Activated T-helper 9 cell treated with anti-CD3 and anti-CD28 coated beads, Interleukin-2, amount 50 U/mL, for 16 hours (primary cell): ENCODE measurements at regions not wholly inside any gene's neighbourhood (a gene's known extent, or its start where the extent isn't known, plus 50 kb on each side); places are given as distances from the start of the nearest gene placed in this dataset.
"Not testable (repeated sequence)": the region's sequence is repeated elsewhere in the genome, so short reads cannot be mapped to it uniquely, and the experiment has no call there.

Experiments used
- DNase-seq: peaks from one replicate; pipeline ENCODE4 v3.0.0-alpha.2; 2020; ENCODE audit warnings: low read depth

DNA sequence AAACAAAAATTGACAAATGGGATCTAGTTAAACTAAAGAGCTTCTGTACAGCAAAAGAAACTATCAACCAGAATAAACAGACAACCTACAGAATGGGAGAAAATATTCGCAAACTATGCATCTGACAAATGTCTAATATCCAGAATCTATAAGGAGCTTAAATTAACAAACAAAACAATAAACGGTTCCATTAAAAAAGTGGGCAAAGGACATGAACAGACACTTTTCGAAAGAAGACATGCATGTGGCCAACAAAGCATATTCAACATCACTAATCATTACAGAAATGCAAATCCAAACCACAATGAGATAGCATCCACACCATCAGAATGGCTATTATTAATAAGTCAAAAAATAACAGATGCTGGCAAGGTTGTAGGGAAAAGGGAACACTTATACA is 50.5 kb upstream of the MED13L start:
- not testable (repeated sequence) for DNase-seq

DNA sequence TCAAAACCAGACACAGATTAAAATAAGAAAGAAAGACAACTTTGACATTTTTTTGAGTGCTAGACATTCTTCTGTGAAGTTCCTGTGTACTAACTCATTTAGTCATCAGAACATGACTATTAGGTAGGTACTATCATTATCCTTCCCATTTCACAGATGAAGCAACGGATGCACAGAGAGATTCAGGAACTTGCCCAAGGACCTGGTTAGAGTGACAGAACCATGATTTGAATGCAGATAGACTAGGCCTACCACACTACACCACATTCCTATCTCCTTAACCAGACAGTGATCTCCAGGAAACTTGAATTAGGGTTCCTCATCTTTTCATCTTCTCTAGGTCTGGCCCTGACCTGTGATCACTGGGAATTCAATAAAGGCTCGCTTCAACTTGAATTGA is 54.4 kb upstream of the MED13L start:
- no peak for DNase-seq

GRCh38 chr12:116332705-116333380 is 55.4 kb upstream of the MED13L start:
- DNase-seq: no peak

- DNase-seq: no peak
Measured at GRCh38 chr12:116333402-116333801, 55.9 kb upstream of the MED13L start.

DNA sequence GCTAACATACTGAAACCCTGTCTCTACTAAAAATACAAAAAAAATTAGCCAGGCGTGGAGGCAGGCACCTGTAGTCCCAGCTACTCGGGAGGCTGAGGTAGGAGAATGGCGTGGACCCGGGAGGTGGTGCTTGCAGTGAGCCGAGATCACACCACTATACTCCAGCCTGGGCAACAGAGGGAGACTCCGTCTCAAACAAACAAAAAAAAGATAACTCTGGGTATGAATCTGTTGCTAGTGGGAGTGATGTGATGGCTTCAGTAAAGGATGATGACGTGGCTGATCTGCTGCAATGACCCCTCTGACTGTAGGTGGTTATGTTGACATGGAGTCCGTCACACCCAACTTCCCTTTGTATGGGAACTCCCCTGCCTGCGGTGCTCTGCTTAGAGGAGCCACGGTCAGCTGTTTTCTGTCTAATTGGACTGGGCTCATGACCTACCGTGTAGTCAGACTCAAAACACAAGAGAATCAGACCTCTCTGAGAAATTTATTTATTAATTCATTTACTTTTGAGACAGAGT is 59.1 kb upstream of the MED13L start:
- no peak for DNase-seq

DNA sequence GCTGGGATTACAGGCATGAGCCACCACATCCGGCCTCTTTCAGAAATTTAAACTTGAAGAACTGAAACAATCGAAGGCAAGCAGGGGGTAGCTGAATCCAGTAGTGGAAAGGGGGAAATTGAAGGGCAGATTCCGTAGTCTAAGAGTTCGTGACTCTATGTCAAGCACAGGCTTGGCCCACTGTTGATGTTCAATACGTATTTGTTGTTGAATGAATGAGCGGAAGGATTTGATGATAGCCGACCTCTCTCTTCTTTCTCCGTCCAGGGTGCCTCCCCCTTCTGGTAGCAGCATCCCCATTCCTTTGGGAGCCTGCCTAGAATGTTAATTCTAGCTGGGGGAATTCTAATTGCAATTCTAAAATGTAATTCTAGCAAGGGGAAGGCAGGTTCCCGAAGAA is 59.8 kb upstream of the MED13L start:
- DNase-seq: no peak

DNA sequence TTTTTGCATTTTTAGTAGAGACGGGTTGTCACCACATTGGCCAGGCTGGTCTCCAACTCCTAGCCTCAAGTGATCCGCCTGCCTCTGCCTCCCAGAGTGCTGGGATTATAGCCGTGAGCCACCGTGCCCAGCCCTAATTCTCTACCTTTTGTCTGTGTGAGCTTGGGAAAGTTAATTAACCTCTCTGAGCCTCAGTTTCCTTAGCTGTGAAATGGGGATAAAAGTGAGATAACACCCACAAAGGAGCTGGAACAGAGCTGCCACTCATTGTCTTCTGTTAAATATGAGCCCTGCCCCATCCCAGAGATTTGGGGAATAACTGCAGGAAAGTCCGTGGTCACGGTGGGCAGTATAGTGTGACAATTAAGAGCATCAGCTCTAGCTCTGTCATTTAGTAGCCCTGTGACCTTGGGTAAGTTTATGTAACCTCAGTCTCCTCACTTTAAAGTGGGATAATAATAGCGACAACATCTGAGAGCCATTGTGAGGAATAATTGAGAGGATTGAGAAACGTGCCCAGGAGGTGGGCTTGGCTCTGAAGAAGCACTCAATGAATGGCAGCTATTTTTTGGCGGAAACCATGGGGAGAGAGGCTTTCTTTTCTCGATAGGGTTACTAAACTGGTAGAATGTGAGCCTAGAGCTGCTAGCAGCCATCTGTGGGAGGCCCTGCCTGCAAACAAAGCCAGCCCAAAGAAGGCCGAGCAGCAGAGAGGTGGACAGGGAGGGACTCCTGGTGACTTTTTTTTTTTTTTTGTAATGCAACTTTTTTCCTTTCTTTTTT is 60.8 kb upstream of the MED13L start:
- DNase-seq: no peak

- DNase-seq: no peak
Measured at GRCh38 chr12:116339062-116339461, 61.6 kb upstream of the MED13L start.

- DNase-seq: no peak
Measured at GRCh38 chr12:116339800-116340371, 62.4 kb upstream of the MED13L start.

- DNase-seq: no peak
Measured at GRCh38 chr12:116343331-116343884, 65.9 kb upstream of the MED13L start.

- no peak for DNase-seq
Measured at GRCh38 chr12:116346222-116346621, 68.7 kb upstream of the MED13L start.

DNA sequence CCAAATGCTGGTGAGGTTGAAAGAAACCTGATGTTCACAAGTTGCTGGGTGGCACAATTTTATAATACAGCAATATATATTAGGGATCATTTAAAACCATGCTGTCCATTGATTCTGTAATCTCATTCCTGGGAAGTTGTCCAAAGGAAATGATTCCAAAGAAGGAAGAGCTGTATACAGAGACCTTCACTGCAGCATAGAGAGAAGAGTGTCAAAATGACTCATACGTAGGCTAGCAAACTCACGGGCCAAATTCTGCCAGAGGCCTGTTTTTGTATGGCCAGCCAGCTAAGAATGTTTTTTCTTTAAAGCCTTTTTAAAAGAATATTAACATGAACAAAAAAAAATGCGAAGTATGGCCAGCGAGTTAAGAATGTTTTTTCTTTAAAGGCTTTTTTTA is 69.2 kb upstream of the MED13L start:
- DNase-seq: no peak

DNA sequence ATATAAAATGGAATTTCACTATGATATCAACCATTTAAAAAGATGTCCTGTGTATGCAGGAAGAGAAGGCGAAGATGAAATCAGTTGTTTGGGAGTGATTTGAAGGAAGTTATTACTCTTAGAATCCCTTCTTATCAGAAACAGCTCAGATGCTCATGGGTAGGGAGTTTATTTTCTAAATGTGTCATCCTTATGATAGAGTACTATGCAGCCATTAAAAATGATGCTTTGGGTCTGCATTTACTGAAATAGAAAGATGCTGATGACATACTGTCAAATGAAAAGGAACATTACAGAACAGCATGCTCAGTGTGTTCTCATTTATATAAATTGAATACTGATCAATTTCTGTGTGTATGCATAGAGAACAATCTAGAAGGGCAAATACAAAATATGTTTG is 69.8 kb upstream of the MED13L start:
- no peak for DNase-seq

DNA sequence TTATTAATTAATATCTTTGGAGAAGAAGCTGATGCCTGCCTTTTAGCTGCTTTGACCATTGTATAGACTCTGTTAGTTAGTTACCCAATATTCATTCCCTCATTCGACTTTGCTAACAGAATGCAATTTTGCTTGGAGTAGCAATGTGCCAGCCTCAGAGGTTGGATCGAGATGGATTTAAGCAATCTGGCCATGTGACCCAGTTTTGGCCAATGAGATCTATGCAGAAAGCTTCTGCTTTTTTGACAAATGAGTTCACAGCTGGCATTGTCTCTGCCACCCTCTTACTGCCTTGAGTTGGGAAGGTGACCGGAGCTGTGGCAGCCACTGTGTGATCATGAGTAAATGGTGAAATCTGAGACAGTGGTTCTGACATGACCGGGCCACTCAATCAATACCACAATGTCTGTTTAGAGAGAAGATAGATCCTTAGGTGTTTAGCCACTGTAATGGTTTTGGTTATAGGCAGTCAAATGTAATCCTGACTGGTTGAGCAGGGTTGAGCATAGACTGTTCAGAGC is 74.9 kb upstream of the MED13L start:
- no peak for DNase-seq

DNA sequence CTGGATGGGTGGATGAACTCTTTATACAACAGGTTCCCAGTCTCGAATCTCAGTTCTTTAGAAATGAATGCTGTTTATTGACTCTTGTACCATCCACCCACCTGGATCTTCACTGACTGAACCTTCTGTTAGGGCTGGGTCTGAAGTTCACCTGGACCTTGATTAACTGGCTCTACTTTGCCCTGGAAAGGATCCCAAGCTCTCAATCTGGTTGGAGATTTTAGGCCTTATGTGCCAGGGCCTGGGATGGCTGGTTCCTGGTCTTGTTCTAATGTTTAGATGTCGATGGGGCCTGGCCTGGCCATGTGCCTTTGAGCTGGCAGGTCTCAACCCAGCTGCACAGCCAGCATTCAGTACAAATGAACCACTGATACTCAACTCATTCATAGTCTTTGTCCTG is 76.5 kb upstream of the MED13L start:
- no peak for DNase-seq

- no peak for DNase-seq
Measured at GRCh38 chr12:116354534-116354933, 77.0 kb upstream of the MED13L start.

- DNase-seq: no peak
Measured at GRCh38 chr12:116354950-116355783, 77.7 kb upstream of the MED13L start.

GRCh38 chr12:116358536-116358892 is 81.0 kb upstream of the MED13L start:
- no peak for DNase-seq

DNA sequence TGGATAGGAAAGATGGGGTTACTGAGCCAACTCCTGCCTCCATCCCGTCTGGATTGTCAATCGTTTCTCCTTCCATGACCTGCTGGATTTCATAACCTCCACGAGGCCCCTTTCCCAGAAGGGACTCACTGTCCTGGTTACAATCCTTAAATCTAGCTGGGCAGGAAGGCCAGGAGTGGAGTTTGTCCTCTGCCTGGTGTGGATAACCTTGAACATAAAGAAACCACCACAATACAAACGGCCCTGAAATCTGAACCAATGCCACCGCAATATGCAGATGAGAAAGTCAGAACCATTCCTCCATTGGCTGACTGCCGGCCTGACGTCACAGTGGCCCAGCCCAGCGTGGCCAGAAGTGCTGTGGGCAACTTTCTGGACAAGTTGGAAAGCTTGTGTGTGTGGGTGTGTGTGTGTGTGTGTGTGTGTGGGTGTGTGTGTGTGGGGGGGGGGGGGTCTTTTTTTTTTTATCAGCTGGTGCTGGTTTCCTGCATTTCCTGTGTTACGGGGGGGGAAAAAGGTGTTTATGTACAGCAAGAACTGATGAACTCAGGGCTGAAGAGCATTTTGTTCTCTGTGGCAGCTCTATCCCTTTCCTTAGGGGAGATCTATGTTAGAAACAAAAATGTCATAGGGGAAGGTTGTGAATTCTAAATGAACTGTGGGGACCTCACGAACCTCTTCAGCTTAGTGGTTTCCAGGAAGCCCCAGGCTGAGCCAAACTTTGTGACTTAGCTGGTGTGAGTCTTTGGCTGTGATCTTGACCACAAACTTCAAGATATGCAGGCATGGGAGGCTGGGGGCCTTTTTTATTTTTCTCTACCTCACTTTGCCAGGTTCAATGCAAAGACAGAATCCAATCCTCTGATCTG is 81.6 kb upstream of the MED13L start:
- DNase-seq: peak; percentile 50

GRCh38 chr12:116360579-116361413 is 83.3 kb upstream of the MED13L start:
- DNase-seq: no peak
